ENCODE measurements at regions not wholly inside any gene's neighbourhood (a gene's known extent, or its start where the extent isn't known, plus 50 kb on each side); places are given as distances from the start of the nearest gene placed in this dataset.
"Not testable (repeated sequence)": the region's sequence is repeated elsewhere in the genome, so short reads cannot be mapped to it uniquely, and the experiment has no call there.

GRCh38 chr15:92763459-92763858 lies 107.9 kb upstream of the FAM174B start:
- DNase-seq: no peak

- not testable (repeated sequence) for DNase-seq
Measured at GRCh38 chr15:92768131-92768530, 112.6 kb upstream of the FAM174B start.

- no peak for DNase-seq
Measured at GRCh38 chr15:92770641-92771040, 115.1 kb upstream of the FAM174B start.

GRCh38 chr15:92772061-92772460 lies 116.5 kb upstream of the FAM174B start:
- DNase-seq: no peak

- DNase-seq: no peak
Measured at GRCh38 chr15:92772626-92773244, 117.2 kb upstream of the FAM174B start.

DNA sequence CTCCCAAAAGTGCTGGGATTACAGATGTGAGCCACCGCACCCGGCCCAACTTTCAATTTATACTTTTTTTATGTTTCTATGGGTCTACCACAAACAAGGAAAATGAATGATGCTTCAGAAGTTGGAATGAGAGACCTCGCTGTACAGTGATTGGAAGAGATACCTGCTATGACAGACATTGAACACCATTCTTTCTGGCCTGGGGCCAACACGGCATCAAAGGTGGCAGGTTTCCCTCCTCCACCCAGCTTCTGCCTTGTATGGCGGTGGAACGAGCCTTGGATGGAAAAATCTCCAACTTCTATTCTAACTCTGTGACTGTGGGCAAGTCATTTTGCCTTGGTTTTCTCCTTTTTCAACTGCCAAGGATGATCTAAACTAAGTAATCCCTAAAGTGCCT lies 117.8 kb upstream of the FAM174B start:
- no peak for DNase-seq

DNA sequence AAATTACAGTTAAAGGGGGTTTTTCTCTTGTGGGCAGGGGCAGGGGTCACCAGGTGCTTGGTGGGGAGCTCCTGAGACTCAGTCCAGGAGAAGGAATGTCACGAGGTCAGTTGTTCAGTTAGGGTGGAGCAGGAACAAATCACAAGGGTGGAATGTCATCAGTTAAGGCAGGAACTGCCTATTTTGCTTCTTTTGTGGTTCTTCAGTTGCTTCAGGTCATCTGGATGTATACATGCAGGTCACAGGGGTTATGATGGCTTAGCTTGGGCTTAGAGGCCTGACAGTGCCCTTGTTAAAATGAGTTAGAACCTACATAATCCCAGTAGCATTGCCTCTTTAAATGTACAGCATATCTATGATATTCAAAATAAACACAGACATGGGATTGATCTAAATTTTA lies 120.2 kb upstream of the CHD2 start:
- DNase-seq: no peak

DNA sequence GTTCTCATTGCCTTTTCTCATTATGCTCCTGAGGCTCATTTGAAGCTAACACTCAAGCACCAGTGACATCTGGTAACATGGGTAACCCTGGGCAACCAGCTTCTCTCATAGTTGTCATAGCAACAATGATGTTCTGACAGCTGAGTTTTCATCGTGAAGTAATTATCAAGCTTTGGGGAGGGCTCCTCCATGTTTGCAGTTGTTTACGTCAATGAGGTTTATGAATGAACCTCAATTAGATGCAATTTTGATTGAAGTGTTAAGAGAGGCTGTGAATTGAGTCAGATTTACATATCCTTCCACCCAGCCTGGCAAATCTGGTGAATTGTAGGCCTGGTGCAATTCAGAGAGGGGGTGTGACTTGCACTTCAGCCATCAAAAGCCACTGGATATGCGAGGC lies 119.3 kb upstream of the CHD2 start:
- no peak for DNase-seq

GRCh38 chr15:92781925-92782453 lies 118.1 kb upstream of the CHD2 start:
- DNase-seq: no peak

- no peak for DNase-seq
Measured at GRCh38 chr15:92787116-92787515, 113.0 kb upstream of the CHD2 start.

GRCh38 chr15:92788196-92788595 lies 111.9 kb upstream of the CHD2 start:
- no peak for DNase-seq

GRCh38 chr15:92788793-92789192 lies 111.3 kb upstream of the CHD2 start:
- not testable (repeated sequence) for DNase-seq

DNA sequence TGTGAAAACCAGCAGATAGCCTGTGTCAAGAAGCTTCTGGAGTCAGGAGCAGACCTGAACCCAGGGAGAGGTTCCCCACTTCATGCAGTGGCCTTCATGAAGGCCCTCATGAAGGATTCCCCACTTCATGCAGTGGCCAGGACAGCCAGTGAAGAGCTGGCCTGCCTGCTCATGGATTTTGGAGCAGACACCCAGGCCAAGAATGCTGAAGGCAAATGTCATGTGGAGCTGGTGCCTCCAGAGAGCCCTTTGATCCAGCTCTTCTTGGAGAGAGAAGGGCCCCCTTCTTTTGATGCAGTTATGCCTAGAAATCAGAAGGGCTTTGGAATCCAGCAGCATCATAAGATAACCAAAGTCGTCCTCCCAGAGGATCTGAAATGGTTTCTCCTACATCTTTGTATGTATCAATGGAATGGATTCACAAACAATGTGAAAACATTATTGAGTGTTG lies 103.9 kb upstream of the CHD2 start:
- no peak for DNase-seq

DNA sequence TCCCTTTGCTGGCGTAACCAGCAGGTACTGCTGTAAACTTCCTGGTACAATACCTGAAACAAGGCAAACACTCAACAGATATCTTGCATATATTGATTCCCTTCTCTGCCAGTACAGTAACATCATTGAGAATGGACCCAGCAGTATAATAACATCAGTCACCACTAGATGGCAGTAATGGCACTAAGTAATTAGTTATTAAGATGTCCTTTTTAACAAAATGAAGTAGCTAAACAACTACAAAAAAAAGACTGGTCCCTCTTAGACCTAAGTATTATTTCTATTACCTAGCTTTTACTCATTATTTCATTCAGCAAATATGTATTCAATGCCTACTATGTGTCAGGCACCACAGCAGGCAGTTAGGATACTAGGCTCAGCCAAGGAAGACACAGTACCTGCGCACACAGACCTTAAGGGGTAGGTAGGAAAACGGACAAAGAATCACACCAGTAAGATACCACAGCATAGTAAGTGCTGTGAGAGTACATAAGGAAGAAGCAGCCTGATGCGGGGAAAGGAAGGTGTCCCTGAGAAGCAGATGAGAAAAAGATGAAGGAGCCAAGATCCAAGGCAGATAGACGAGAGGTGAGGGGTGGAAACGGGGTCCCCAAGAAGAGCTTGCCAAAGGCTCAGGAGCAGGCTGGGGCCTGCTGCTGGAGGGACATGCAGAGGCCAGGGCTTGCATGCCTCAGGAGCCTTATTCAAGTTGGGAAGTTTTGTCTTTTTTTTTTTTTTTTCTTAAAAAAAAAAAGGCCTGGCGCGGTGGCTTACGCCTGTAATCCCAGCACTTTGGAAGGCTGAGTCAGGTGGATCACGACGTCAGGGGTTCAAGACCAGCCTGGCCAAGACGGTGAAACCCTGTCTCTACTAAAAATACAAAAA lies 102.7 kb upstream of the CHD2 start:
- DNase-seq: peak; percentile 77

DNA sequence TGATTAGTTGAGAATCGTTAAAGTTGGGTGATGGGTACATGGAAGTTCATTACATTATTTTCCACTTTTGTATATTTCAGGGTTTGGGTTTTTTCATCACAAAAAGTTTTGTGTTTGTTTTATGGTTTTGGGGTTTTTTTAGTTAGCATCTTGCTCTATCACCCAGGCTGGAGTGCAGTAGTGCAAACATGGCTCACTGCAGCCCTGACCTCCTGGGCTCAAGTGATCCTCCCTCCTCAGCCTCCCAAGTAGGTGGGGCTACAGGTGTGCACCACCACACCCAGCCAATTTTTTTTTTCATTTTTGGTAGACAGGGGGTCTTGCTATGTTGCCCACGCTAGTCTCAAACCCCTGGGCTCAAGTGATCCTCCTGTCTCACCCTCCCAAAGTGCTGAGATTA lies 100.1 kb upstream of the CHD2 start:
- no peak for DNase-seq

DNA sequence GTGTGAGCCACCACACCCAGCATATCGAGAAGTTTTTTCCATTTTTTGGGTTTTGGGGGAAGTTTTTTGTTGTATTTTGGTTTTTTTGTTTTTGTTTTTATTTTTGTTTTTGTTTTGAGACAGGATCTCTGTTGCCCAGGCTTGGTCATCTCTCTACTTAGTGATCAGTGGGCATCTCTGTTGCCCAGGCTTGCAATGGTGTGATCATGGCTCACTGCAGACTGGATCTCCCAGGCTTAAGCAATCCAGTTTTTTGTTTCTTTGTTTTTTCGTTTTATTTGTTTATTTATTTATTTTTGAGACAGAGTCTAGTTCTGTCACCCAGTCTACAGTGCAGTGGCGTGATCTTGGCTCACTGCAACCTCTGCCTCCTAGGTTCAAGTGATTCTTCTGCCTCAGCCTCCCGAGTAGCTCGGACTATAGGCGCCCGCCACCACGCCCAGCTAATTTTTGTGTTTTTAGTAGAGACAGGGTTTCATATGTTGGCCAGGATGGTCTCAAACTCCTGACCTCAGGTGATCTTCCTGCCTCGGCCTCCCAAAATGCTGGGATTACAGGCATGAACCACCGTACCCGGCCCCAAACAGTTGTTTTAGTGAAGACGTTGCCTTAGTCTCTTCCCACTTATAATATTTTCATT lies 99.6 kb upstream of the CHD2 start:
- not testable (repeated sequence) for DNase-seq

GRCh38 chr15:92801056-92801773 lies 98.9 kb upstream of the CHD2 start:
- peak; percentile 96 for DNase-seq

DNA sequence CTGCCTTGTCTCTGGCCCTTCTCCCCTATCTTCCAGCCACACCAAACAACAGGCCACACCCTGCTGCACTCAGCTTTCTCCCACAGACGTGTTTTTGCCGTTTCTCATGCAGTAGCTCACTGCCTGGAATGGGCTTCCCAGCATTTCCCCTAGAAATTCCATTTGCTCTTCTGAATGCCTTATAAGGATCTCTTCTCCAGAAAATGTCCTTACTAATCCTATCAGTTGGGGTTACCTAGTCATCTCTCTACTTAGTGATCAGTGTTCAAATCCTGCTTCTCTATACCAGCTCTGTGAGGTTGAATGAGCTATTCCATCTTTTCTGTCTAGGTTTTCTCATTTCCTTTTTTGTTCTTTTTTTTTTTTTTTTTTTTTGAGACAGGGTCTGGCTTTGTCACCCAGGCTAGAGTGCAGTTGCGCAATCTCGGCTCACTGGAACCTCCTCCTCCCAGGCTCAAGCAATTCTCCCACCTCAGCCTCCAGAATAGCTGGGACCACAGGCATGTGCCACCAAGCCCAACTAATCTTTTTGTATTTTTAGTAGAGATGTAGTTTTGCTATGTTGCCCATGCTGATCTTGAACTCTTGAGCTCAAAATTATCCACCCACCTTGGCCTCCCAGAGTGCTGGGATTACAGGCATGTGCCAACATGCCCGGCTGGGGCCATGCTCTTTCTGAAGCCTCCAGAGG lies 98.2 kb upstream of the CHD2 start:
- DNase-seq: peak; percentile 98

- DNase-seq: no peak
Measured at GRCh38 chr15:92803536-92803851, 96.6 kb upstream of the CHD2 start.

DNA sequence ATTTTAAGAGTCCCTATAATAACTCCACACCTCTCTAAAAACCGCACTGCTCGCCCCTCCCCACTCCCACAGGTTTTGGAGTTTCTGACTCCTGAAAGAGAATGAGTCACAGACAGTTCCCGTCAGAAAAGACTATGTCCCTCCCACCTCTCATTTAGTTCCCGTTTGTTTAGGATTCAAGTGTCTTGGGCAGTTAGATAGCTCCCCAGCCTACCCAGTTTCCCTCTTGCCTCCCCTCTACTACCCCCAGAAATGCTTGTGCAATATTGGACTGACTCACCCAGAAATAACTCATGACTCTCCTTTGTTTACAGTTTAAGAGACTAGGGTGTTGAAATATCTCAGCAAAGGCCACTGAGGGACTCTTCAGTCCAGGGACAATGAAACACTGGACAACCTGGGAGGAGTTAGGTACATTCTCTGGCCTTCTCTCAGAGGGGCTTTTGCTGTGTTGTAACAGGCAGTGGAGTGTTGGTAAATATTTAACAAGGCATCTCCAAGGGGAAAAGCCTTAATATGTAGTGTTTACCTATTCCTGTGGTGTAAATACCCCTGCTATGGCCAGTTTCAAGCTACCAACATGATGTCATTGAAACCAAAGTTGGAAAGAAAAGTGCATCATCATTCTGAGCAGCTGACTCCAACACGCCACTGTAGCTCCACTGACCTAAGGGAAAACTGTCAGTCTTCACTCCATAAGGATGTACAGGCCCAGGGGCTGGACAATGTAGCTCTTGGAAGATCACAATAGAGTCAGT lies 96.1 kb upstream of the CHD2 start:
- peak; percentile 100 for DNase-seq

- DNase-seq: not testable (repeated sequence)
Measured at GRCh38 chr15:92804610-92804936, 95.6 kb upstream of the CHD2 start.

Measured in fibroblast of skin of back (primary cell).